ENCODE measurements at regions not wholly inside any gene's neighbourhood (a gene's known extent, or its start where the extent isn't known, plus 50 kb on each side); places are given as distances from the start of the nearest gene placed in this dataset.

GRCh38 chr2:150588506-150588870 lies 101.0 kb upstream of the RND3 start:
- H3K4me3 ChIP-seq (ENCODE audit: low read depth, low read length): no peak overlapping the region
- H3K36me3 ChIP-seq (ENCODE audit: control insufficient read depth in 2 of 2, insufficient read depth in 1 of 2, low read length in 2 of 2): no peaks in the 10 kb centered on the region
- POLR2A ChIA-PET: no interaction called here
- no peak overlapping the region for H3K27ac ChIP-seq (ENCODE audit: extremely low read depth, low read depth, low read length)
- H3K4me1 ChIP-seq (ENCODE audit: control insufficient read depth, insufficient read depth, low read length): no peaks in the 10 kb centered on the region
- CTCF ChIA-PET: no interaction called here
- H3K9me3 ChIP-seq (ENCODE audit: control insufficient read depth, insufficient read depth, low read depth, low read length): no peaks in the 10 kb centered on the region
- TF ChIP-seq PRDM1 (tag by site-specific recombination; IDR thresholded peaks at IDR 0.05): no peak
- TF ChIP-seq ZEB2 (tag by site-specific recombination; IDR thresholded peaks at IDR 0.05): no peak
- no peak for TF ChIP-seq ZBTB48 (tag by site-specific recombination; IDR thresholded peaks at IDR 0.05)
- no peak for TF ChIP-seq GLIS1 (tag by site-specific recombination; IDR thresholded peaks at IDR 0.05)
- TF ChIP-seq ZNF600 (tag by site-specific recombination; IDR thresholded peaks at IDR 0.05): no peak
- TF ChIP-seq ZNF585B (tag by site-specific recombination; IDR thresholded peaks at IDR 0.05): no peak
- no peak for TF ChIP-seq ZNF670 (tag by site-specific recombination; IDR thresholded peaks at IDR 0.05; ENCODE audit: low read depth)
- no peak for TF ChIP-seq ZNF701 (tag by site-specific recombination; IDR thresholded peaks at IDR 0.05)
- TF ChIP-seq ZNF692 (tag by site-specific recombination; IDR thresholded peaks at IDR 0.05): no peak
- TF ChIP-seq MYNN (tag by site-specific recombination; IDR thresholded peaks at IDR 0.05; ENCODE audit: borderline replicate concordance): no peak
- TF ChIP-seq ZNF157 (tag by site-specific recombination; IDR thresholded peaks at IDR 0.05): no peak
- TF ChIP-seq ZNF48 (tag by site-specific recombination; IDR thresholded peaks at IDR 0.05): no peak
- no peak for TF ChIP-seq ZNF791 (tag by site-specific recombination; IDR thresholded peaks at IDR 0.05)
- no peak for TF ChIP-seq ZNF302 (tag by site-specific recombination; IDR thresholded peaks at IDR 0.05; ENCODE audit: low read depth)

GRCh38 chr2:150587547-150588505 lies 100.4 kb upstream of the RND3 start:
- CTCF ChIA-PET: interaction anchor here (0.7 to 1.0 kb wide), 3 partner anchors 14 to 70 kb away, joined by 3 to 6 read pairs (median 4); no protein-coding TSS in a partner anchor
- no peak overlapping the region for H3K27ac ChIP-seq (ENCODE audit: extremely low read depth, low read depth, low read length)
- POLR2A ChIA-PET: no interaction called here
- TF ChIP-seq ZNF843 (tag by site-specific recombination; IDR thresholded peaks at IDR 0.05) (0 out of 2 replicates have a peak, but pooled peaks have one; percentile 16), MYNN (tag by site-specific recombination; IDR thresholded peaks at IDR 0.05; ENCODE audit: borderline replicate concordance) (no peak), ZNF830 (tag by site-specific recombination; IDR thresholded peaks at IDR 0.05; ENCODE audit: low read depth) (peak; percentile 54; the same call in 1 of the 2 replicates), ZSCAN16 (tag by site-specific recombination; IDR thresholded peaks at IDR 0.05) (no peak), ZNF561 (tag by site-specific recombination; IDR thresholded peaks at IDR 0.05; ENCODE audit: borderline replicate concordance) (0 out of 2 replicates have a peak, but pooled peaks have one; percentile 47), ZNF366 (tag by site-specific recombination; conservative IDR thresholded peaks at IDR 0.05) (0 out of 2 replicates have a peak, but pooled peaks have one; percentile 13), PRDM6 (tag by site-specific recombination; IDR thresholded peaks at IDR 0.05) (peak; percentile 65), SP7 (tag by site-specific recombination; IDR thresholded peaks at IDR 0.05) (no peak), GLIS1 (tag by site-specific recombination; IDR thresholded peaks at IDR 0.05) (peak; percentile 29; the same call in 1 of the 2 replicates), ZBTB44 (tag by site-specific recombination; IDR thresholded peaks at IDR 0.05) (peak; percentile 79), ZNF350 (tag by site-specific recombination; IDR thresholded peaks at IDR 0.05) (0 out of 2 replicates have a peak, but pooled peaks have one; percentile 56), GFI1B (tag by site-specific recombination; IDR thresholded peaks at IDR 0.05) (no peak), ZNF513 (tag by site-specific recombination; IDR thresholded peaks at IDR 0.05) (peak; percentile 41; the same call in 1 of the 2 replicates), KLF7 (tag by site-specific recombination; IDR thresholded peaks at IDR 0.05; ENCODE audit: borderline replicate concordance) (no peak), FEZF1 (tag by site-specific recombination; IDR thresholded peaks at IDR 0.05) (peak; percentile 81)

More at GRCh38 chr2:150587547-150588505, 100.4 kb upstream of the RND3 start:
- Histone ChIP-seq H3K4me3 (ENCODE audit: low read depth, low read length) (no peak overlapping the region), H3K36me3 (ENCODE audit: control insufficient read depth in 2 of 2, insufficient read depth in 1 of 2, low read length in 2 of 2) (no peaks in the 10 kb centered on the region), H3K4me1 (ENCODE audit: control insufficient read depth, insufficient read depth, low read length) (no peaks in the 10 kb centered on the region), H3K9me3 (ENCODE audit: control insufficient read depth, insufficient read depth, low read depth, low read length) (no peaks in the 10 kb centered on the region)

Data from HEK293 (cell line).